CD4-positive, alpha-beta T cell treated with Interleukin-1 beta for 1 hour (primary cell): ENCODE measurements at regions not wholly inside any gene's neighbourhood (a gene's known extent, or its start where the extent isn't known, plus 50 kb on each side); places are given as distances from the start of the nearest gene placed in this dataset.

Experiments
- DNase-seq, 2 donors: peaks; one replicate each; pipeline ENCODE4 v3.0.0-alpha.2; 2020 to 2022

DNA sequence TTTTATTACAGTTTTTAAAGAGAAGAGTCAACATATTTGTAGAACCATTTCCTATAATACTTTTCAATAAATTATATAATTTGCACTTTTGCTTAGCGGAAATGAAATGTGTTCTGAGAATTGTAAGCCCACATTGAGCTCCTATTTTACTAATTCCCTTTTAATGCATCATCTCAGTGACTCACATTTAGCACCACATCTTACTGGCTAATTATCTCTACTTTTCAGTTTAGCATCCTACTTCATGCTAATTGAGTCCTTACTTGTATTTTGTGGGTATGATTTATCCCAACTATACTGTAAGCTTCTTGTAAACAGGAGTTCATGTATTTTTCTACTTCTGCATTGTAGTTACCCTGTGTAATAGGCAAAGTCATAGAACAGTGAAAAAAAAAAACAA lies 67.5 kb downstream of the TMX1 start:
- DNase-seq = no peak

DNA sequence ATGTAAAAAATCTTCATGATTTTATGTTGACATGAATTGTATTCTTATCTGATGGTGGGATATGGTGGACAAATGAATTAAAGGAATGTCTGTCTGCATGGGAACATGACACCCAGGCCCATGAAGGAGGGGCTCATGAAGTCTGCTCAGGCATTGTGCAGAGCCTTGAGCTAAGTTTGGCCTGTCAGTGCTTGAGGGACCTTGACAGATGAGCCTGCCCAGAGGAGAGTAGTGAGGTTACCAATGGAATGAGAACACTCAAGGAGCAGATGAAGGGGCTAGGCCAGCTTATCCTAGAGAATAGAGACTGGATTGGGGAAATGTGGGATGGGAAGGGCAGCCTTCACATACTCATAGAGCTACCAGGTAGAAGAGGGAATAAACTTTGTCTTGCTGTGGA lies 68.8 kb downstream of the TMX1 start:
- DNase-seq = no peak

DNA sequence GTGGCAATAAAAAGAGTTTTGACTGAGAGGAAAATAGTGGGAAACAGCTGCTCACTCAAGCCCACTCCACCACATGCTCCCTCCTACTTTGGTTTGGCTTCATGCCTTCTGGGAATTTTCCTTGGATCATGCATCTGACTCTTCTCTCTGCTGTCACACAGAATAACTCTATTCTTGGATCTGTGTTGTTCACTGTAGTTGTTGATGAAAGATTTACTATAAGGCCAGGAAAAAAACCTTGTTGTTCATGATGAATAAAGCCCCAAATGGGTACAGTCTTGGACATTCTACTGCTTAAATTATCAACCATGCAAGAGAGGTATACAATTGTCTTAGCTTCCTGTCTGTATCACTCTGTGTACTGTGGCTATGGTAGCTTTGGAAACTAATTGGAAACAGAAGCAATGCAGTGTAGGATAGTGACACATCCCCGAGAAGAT lies 70.5 kb downstream of the TMX1 start:
- DNase-seq = no peak

DNA sequence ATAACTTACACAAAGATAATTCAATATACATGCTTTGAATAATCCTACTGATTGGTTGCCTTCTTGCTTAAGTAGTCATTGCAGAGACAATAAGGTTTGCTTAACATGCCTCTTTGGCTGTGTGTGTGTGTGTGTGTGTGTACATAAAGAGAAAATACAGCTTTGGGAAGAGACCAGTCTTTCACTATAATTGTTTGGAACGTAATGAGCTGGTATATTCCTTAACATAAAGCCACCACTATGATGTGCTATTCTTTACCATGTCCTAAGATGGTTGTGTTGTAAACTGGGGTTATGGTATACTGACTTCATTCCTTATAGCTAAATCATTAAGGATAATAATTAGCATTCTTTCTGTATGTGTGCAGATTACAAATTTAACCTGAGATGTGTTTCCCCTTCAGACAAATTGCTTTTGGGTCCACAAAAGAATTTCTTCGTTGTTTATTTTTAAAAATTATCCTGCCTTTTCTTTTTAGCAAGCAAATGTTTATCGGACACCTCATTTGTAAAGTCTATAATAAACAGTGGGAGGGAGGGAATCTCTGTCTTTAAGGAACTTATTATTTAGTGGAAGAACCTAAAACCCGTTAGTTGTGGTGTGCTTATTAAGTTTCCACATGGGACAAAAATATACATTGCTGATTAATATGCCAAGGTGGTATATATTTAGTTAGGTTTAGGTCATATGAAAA lies 74.4 kb downstream of the TMX1 start:
- no peak for DNase-seq

DNA sequence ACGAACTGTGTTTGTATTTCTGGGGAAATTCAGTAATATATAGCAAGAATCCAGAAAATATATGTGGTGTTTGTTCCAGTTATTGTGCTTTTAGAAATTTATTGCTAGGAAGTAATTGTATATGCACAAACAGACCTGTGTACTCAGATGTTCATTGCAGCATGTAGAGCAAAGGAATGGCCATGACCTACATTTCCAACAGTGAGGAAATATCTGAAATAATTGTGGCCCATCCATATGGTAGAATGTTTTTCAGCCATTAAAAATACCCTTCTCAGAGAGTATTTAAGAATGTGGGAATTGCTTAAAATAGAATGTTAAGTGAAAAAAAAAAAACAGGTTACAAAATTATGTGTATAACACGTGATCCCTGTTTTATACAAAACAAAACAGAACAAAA lies 77.3 kb downstream of the TMX1 start:
- DNase-seq = no peak

DNA sequence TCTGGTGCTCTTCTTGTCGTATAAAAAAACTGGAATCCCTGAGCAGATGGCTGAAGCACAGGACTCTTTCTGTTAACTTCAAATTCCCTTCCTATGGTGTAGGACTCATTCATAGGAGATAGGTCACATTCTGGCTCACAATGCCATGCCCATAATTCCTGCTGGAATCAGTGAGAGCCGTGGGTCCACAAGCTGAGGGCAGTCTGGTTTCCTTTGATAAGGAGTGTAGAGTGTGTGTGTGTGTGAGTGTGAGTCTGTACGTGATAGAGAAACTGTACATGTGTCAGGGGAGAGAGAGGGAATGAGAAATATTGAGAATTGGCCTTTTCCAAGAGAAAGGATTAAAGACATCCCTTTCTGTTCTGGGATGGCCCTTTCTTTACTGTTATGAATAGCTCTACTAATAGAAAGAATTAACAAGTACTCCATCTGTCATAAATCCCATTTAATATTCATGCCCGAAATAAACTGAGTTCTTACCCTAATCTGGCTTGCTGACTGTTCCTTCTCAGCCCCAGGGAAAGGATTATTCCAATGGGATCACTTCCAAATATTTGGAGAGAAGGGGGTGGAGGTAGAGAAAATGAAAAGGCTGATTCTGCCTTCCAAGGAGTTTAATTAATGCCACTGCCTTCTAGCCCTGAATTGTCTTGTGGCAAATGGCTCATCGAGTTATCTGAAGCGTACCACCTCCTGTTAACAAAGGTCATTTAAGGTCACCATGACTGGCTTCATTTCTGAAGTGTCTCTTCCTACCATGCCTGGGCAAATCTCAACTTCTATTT lies 79.0 kb downstream of the TMX1 start:
- no peak for DNase-seq

DNA sequence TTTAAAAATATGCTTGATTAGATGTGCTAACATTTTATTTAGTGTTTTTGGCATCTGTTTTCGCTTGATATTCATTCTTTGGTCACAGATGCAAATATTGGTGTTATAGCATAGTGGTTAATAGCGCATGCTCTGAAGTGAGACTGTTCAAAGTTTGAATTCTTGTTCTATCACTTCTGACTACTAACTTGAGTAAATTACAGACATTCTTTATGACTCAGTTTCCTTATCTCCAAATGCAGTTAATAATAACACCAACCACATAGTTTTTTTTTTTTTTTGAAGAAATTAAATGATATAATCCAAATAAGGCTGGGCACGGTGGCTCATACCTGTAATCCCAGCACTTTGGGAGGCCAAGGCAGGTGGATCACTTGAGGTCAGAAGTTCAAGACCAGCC lies 81.0 kb downstream of the TMX1 start:
- no peak for DNase-seq

DNA sequence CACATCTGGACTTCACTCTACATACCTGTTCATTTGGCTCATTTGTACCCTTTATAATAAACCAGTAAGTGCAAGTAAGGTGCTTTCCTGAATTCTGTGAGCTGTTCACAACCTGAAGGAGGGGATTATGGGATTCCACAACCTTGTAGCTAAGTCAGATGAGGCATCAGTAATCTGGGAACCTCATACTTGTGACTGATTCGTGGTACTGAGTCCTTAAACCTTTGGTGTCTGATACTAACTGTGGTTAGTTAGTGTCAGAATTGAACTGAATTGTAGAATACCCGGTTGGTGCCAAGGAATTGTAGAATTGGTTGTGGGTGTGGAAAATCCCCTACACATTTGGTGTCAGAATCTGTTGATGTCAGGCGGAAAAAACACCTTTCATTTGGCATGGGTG lies 83.4 kb downstream of the TMX1 start:
- DNase-seq = no peak

DNA sequence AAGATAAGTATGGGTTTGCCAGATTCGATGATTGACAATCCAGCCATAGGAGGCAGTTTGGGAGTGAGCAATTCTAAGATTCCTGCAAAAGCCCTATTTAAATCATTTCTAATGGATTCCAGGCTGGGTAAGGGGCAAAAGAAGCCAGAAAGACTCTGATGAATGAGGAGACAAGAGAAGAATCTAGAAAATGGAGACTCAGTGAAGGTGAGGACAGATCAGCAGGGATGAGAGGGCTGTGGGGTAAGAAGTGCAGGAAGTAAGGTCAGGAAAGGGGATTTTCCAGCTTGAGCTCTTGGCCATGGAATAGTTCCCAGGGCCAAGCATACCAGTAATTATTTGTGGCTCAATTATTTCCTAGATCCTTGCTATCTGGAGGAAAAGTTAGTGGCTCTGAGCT lies 87.3 kb downstream of the TMX1 start:
- no peak for DNase-seq

DNA sequence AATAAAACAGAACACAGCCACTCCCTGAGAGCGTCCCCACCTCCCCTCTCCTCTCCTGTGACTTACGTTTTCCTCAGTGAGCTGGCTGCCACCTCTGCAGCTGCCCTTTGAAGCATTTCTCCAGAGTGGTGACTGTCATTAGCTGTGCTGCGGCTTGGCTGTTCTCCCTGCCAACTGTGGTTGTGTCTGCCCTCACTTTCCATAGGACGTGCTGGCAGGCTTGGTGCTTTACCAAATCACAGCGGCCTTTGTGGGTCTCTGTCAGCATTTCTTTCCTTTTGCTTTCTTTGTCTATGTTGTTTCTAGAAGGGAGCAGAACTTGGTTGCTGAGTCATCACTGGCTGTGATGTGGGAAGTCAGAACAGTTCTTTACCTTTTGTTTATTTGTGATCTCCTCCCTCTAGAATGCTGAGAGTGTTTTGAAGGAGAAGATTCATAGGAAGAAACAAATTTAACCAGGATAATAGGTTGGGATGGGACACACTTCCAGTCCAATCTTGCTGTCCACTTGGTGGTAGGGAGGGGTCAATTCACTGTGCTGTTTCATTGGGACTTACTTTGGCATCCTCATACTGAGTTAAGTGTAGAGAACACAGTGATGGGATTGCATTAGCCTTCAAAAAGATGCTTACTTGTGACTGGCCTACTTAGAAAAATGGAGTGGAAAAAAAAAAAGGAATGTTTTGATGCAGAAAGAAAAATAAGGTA lies 88.2 kb downstream of the TMX1 start:
- no peak for DNase-seq

DNA sequence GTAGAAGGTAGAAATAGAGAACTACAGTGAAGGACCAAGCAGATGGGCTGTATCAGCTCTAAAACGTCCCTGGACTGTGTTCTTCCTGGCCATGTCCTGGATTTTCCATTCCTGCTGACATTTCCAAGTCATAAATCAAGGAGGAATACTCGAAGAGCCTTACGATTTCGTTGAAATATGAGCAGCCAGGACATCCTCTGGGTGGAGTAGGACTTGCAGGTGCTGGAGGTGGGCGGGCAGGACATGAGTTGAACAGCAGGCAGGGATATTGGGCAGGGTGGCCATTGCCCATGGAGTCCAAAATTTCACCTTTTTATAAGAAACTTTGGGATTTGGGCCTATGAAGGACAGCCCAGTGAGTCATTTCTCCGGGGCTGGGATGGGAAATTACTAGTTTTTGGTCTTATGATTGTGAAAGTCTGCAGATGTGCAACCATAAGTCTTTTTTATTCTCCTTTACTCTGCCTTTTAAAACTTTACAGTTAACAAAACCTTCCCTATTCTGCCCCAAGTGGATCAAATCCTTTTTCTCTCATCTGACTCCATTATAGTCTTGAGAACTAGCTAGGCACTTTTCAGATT lies 88.8 kb downstream of the TMX1 start:
- DNase-seq = no peak

DNA sequence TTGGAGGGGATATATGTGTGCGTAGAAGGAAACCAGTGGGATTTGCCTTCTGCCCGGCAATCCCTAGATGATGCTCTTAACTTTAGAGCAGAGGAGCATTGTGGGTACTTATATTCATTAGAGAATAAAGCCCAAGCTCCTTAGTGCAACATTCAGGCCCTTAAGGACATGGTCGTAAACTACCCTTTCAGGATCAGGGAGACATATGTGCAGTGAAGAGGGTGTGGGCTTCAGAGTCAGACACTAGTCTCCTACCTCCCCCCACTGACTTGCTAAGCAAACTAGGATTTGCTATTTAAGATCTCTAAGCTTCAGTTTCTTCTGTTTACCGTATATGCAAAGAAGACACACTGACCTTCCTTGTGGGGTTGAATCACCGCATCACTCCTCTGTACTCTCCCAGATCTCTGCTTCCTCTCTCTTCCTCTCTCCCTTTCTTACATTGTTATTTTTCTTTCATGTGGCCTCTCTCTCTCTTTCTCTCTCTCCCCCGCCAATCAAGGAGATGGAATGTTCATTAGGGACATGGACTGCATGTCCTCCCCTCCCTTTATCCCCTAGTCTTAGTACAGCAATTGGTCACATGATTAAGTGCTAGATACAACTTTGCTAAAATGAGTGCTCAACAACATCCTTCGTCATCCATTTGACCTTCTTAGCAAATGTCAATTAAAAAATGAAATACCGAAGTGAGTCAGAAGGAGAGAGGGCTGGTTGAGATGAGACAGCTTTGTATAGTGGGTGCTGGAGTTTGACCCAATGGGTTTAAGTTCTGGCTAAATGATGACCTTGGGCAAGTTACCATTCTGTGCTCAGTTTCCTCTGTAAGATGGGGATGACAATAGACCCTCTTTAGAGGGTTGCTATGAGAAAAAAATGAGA lies 91.7 kb downstream of the TMX1 start:
- DNase-seq = no peak

DNA sequence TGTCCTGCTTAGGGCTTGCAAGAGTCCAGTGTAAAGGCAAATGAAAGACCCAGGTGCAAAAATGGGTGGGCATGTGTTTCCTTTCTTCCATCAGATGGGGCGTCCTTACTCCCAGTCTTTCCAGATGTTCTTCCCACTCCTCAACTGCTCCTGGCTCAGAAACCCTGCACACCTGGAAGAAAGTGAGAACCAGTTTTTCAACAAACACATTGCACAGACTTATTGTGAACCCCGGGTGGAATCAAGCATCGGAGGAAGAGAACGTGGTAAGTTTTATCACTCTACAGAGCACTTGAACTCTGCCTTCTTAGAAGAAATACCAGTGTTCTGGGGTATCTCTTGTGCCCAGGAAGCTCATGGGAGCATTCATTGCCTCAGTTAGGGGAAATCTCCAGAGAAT lies 93.3 kb downstream of the TMX1 start:
- no peak for DNase-seq

DNA sequence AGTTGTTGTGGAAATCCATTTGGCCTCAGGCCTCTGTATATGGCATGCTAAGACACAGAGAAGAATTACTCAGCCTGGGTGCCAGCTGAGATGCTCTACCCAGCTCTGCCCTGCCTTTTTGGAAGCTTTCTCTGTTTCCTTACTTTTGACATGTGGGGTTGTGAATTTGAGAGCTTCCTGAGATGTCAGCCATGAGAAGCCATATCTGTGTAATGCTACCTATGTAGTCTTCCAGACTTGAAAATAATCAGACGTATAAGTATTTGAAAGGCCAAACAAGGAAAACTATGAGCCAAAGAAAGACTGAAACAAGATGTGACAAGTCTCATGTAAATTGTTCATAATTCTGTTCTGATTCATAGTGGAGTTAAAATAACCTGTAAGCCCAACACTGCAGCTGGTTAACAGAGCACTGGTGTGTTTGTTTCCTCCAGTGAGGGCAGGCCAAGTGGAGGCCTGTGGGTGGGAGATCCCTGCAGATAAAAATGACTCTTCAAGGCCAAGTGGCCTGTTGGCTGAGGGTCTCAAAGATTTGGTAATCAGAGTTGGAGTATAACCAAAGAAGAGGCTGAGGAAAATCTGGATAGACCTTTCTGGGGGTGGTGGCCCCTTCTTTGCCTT lies 94.0 kb downstream of the TMX1 start:
- no peak for DNase-seq

DNA sequence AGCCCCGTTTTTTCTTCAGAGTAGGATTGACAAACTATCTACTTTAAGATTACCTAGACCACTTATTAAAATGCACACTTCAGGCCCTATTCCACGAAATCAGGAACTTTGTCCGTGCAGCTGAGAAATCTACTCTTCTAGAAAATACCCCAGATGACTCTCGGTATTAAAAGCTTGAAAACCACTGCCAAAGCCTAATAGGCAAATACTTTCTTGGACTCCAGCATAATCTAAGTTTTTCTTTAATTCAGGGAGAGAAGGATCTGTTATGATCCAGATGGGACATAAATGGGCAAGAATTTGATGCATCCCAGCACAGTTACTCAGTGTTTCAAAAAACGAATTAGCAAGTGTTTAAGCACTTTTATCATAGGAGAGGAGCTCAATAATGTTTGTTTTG lies 94.5 kb downstream of the TMX1 start:
- no peak for DNase-seq

DNA sequence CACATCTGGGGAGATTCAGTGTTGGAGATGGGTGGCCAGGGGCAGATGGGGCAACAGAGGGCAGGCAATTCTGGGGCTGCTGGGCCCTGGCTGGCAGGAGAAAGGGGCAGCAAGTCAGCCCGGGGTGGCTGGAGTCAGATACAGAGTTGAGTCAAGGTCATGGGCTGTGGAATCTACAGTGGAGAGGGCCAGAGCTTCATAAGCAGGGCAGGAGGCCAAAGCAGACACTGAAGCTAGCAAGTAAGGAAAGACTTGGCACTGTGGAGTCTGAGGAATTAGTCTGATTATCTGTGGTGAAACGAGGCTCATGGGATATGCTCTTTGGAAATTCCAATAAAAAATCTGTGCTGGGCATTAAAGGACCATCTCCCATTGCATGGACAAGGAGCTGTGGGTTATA lies 95.5 kb downstream of the TMX1 start:
- no peak for DNase-seq

DNA sequence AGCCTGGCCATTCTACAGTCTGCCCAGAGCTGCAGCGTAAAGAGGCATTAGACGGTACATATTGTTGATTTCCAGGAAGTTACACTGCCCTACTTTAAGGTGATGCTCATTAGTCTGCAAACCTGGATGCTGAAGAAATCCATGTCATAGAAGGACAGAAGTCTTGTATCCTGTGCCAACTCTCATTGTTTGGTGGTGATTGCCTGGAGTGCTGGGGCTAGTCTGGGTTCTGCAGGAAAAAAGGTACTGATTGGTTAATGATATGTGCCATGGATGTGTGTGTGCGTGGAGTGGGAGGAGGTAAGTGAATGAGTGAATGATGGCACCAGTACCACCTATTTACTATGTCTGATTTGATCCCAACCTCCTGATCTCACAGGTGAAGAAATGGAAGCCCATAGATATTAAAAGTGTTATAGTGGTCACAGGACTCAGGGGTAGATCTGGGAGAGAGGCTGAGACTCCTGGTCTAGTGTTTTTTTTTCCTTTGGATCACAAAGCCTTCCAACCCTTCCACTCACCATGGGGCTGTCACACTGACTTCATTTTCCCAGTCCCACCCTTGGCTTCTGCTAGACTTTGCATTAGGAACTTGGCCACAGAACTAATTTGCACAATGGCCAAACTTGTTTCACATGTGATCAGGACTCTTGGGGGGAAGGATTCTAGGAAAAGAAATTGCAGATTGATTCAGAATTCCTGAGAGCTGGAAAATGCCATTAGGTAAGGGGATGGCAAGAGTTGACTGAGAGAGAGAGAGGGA lies 96.1 kb downstream of the TMX1 start:
- DNase-seq = no peak

DNA sequence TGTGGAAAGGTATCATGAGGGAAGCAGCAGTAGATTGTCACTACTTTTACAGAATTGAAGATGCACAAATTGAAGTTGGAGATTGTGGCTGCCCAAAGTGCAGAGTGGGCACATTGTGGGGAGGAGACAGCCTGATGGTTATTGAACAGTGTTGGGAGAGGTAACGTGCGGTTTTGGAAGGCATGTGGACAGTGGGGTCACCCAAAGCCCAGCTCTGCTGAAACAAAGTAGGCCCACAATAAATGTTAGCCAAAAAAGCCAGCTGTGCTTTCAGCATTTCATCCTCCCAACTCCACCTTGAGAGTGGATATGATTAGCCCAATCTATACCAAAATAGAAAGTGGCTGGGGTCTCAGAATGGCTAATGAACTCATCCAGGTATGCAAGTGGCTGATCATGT lies 96.7 kb downstream of the TMX1 start:
- no peak for DNase-seq

DNA sequence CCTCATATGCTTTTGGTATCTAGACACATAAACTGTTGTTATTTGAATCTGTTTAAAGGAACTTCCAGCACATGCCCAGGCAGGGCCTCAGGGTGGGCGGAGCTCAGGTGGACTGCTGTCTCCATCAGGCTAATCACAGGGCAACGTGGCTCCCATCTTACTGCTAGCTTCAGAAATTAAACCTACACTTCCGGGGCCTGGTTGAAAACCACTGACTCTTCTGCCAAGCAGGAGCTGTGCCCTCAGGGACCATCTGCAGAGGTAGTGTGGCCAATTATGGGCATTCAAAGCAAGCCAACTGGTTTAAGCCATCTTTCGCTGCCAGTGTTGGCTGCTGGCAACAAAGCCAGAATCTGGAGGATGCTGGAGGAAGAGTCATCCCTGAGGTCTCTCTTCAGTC lies 97.5 kb downstream of the TMX1 start:
- no peak for DNase-seq

DNA sequence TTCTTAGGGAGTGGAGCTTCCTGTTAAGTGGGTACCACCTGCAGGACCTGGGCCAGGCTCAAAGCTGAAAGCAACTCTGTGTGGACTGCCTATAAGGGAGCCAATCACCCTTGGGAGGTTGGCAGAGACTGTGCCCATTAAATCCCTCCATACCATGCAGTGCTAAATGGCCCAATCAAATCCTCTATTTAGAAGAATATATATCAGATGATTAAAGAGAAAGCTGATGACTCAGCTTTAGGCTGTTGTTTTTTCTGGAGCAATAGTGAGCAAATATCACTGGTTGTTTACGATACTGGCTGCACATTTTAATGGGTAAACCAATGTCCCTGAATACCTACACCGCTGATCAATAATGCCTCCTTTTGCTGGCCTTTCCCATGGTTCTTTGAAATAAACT lies 101.3 kb downstream of the TMX1 start:
- no peak for DNase-seq

DNA sequence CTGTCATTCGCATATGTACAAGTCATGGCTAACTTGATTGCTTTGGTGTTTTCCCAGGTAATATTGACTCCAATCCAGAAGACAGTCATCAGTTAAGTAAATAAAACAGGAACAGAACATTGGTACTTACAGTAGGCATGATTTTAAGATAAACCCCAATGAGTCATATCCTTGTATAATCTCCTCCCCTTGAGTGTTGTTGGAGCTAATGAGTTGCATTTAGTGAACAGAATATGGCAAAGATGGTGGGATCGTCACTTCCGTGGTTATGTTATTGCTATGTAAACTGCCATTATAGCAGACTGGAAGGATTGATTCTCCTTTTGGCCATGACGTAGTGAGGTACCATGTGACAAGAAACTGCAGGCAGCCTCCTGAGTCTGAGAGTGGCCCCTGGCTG lies 102.2 kb downstream of the TMX1 start:
- no peak for DNase-seq
